HepG2 (cell line): ENCODE measurements at regions not wholly inside any gene's neighbourhood (a gene's known extent, or its start where the extent isn't known, plus 50 kb on each side); places are given as distances from the start of the nearest gene placed in this dataset.

Experiments
- CBX5 ChIP-seq: sonication (generic); formaldehyde crosslinking; IDR thresholded peaks from 2 replicates; pipeline ENCODE4 v1.4.0; 2020; ENCODE audit warnings: missing genetic modification reagents, borderline replicate concordance
- IKZF1 ChIP-seq: fragments of 450-650 bp; IDR thresholded peaks from 2 replicates; pipeline ENCODE4 v1.7.1; 2016
- JARID2 ChIP-seq: sonication (generic); formaldehyde crosslinking; IDR thresholded peaks from 2 replicates; pipeline ENCODE4 v1.8.1; 2023; ENCODE audit warnings: missing genetic modification reagents, inconsistent platforms; ENCODE audit not compliant: insufficient replicate concordance
- KAT7 ChIP-seq: IDR thresholded peaks from 2 replicates; pipeline ENCODE4 v1.6.1; 2018; ENCODE audit warnings: borderline replicate concordance, missing compliant biosample characterization
- KMT2B ChIP-seq: IDR thresholded peaks from 2 replicates; pipeline ENCODE4 v1.6.1; 2016; ENCODE audit warnings: missing genetic modification reagents, missing compliant biosample characterization
- MTF2 ChIP-seq: sonication (generic); formaldehyde crosslinking; IDR thresholded peaks from 2 replicates; pipeline ENCODE4 v1.5.0; 2020; ENCODE audit warnings: missing genetic modification reagents, borderline replicate concordance
- POGZ ChIP-seq: sonication (generic); formaldehyde crosslinking; IDR thresholded peaks from 2 replicates; pipeline ENCODE4 v1.4.0; 2020; ENCODE audit warnings: mild to moderate bottlenecking, missing genetic modification reagents
- SP4 ChIP-seq: sonication (generic); formaldehyde crosslinking; IDR thresholded peaks from 2 replicates; pipeline ENCODE4 v1.8.1; 2023; ENCODE audit warnings: mild to moderate bottlenecking, missing genetic modification reagents
- ZC3H13 ChIP-seq: sonication (generic); formaldehyde crosslinking; IDR thresholded peaks from 2 replicates; pipeline ENCODE4 v1.8.1; 2023; ENCODE audit warnings: mild to moderate bottlenecking, missing genetic modification reagents, moderate library complexity
- ZNF20 ChIP-seq: sonication (generic); formaldehyde crosslinking; IDR thresholded peaks from 2 replicates; pipeline ENCODE4 v1.4.0; 2020; ENCODE audit warnings: mild to moderate bottlenecking, moderate library complexity, missing genetic modification reagents
- ZNF292 ChIP-seq: sonication (generic); formaldehyde crosslinking; IDR thresholded peaks from 2 replicates; pipeline ENCODE4 v1.8.1; 2022; ENCODE audit warnings: mild to moderate bottlenecking, low read depth, missing genetic modification reagents, borderline replicate concordance
- ZNF331 ChIP-seq: sonication (generic); formaldehyde crosslinking; IDR thresholded peaks from 2 replicates; pipeline ENCODE4 v1.4.0; 2020; ENCODE audit warnings: missing genetic modification reagents
- ZNF496 ChIP-seq: sonication (generic); formaldehyde crosslinking; IDR thresholded peaks from 2 replicates; pipeline ENCODE4 v1.8.1; 2023; ENCODE audit warnings: mild to moderate bottlenecking, moderate library complexity, missing genetic modification reagents; ENCODE audit not compliant: insufficient replicate concordance
- ZNF589 ChIP-seq: sonication (generic); formaldehyde crosslinking; conservative IDR thresholded peaks from 2 replicates; pipeline ENCODE4 v1.8.0; 2022; ENCODE audit warnings: mild to moderate bottlenecking, moderate library complexity, missing genetic modification reagents
- TF ChIP-seq, protein P1 (sequence below): sonication (generic); formaldehyde crosslinking; IDR thresholded peaks from 2 replicates; pipeline ENCODE4 v1.4.0; 2020; ENCODE audit warnings: mild to moderate bottlenecking, missing genetic modification reagents
- TF ChIP-seq, protein P2 (sequence below): sonication (generic); formaldehyde crosslinking; IDR thresholded peaks from 2 replicates; pipeline ENCODE4 v1.4.0; 2020; ENCODE audit warnings: missing genetic modification reagents
- TF ChIP-seq, protein P3 (sequence below), 2 experiments: sonication (generic) in 1 of 2; formaldehyde crosslinking in 1 of 2; IDR thresholded peaks; 2 replicates each; pipeline versions ENCODE4 v1.4.0 to v1.6.1; 2018 to 2020; ENCODE audit warnings: missing genetic modification reagents in 2 of 2, borderline replicate concordance in 1 of 2, low read depth in 1 of 2, mild to moderate bottlenecking in 1 of 2, missing biosample characterization in 1 of 2
- TF ChIP-seq, protein P4 (sequence below): sonication (generic); formaldehyde crosslinking; IDR thresholded peaks from 2 replicates; pipeline ENCODE4 v1.4.0; 2020; ENCODE audit warnings: mild to moderate bottlenecking, missing genetic modification reagents

DNA sequence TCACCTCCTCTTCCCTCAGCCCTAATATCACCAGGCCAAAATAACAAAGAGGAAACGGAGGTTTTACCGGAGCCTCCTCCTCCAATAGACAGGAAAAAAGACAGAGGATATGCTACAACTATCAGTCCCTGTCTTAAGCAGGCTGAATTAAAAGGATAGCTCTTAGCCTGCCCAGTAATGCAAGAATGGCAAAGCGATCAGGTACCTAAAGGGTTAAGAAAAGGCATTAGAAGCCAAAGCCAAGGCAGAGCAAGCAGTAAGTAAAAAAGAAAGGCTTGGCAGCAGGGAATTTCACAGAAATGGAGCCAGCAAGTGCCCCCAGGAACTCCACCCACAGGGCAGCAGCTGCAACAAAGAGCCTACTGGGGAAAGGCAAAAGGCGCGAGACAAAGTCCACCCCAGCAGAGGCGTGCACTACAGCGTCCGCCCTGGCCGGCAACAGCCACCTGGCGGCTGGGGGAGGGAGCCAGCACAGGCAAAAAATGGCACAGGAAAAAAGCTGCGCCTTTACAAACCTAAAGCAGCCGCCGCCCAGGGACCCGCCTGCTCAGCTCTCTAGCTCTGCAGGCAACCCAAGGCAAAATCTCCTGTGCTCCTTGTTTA lies 220.6 kb upstream of the ZC4H2 start (continued):
- TF ChIP-seq ZNF292 (CRISPR knock-in tag) (peak; percentile 71; the same call in 1 of the 2 replicates), MTF2 (CRISPR knock-in tag) (no peak), KMT2B (CRISPR knock-in tag) (0 out of 2 replicates have a peak, but pooled peaks have one; percentile 26), ZC3H13 (CRISPR knock-in tag) (no peak), SP4 (CRISPR knock-in tag) (no peak), KAT7 (CRISPR knock-in tag) (no peak), ZNF20 (CRISPR knock-in tag) (no peak), CBX5 (CRISPR knock-in tag) (peak; percentile 68; the same call in 1 of the 2 replicates), ZNF496 (no peak), POGZ (peak; percentile 62; the same call in 1 of the 2 replicates), ZNF589 (no peak), ZNF331 (CRISPR knock-in tag) (0 out of 2 replicates have a peak, but pooled peaks have one; percentile 43), JARID2 (no peak), IKZF1 (no peak)
- TF ChIP-seq, protein P1, sequence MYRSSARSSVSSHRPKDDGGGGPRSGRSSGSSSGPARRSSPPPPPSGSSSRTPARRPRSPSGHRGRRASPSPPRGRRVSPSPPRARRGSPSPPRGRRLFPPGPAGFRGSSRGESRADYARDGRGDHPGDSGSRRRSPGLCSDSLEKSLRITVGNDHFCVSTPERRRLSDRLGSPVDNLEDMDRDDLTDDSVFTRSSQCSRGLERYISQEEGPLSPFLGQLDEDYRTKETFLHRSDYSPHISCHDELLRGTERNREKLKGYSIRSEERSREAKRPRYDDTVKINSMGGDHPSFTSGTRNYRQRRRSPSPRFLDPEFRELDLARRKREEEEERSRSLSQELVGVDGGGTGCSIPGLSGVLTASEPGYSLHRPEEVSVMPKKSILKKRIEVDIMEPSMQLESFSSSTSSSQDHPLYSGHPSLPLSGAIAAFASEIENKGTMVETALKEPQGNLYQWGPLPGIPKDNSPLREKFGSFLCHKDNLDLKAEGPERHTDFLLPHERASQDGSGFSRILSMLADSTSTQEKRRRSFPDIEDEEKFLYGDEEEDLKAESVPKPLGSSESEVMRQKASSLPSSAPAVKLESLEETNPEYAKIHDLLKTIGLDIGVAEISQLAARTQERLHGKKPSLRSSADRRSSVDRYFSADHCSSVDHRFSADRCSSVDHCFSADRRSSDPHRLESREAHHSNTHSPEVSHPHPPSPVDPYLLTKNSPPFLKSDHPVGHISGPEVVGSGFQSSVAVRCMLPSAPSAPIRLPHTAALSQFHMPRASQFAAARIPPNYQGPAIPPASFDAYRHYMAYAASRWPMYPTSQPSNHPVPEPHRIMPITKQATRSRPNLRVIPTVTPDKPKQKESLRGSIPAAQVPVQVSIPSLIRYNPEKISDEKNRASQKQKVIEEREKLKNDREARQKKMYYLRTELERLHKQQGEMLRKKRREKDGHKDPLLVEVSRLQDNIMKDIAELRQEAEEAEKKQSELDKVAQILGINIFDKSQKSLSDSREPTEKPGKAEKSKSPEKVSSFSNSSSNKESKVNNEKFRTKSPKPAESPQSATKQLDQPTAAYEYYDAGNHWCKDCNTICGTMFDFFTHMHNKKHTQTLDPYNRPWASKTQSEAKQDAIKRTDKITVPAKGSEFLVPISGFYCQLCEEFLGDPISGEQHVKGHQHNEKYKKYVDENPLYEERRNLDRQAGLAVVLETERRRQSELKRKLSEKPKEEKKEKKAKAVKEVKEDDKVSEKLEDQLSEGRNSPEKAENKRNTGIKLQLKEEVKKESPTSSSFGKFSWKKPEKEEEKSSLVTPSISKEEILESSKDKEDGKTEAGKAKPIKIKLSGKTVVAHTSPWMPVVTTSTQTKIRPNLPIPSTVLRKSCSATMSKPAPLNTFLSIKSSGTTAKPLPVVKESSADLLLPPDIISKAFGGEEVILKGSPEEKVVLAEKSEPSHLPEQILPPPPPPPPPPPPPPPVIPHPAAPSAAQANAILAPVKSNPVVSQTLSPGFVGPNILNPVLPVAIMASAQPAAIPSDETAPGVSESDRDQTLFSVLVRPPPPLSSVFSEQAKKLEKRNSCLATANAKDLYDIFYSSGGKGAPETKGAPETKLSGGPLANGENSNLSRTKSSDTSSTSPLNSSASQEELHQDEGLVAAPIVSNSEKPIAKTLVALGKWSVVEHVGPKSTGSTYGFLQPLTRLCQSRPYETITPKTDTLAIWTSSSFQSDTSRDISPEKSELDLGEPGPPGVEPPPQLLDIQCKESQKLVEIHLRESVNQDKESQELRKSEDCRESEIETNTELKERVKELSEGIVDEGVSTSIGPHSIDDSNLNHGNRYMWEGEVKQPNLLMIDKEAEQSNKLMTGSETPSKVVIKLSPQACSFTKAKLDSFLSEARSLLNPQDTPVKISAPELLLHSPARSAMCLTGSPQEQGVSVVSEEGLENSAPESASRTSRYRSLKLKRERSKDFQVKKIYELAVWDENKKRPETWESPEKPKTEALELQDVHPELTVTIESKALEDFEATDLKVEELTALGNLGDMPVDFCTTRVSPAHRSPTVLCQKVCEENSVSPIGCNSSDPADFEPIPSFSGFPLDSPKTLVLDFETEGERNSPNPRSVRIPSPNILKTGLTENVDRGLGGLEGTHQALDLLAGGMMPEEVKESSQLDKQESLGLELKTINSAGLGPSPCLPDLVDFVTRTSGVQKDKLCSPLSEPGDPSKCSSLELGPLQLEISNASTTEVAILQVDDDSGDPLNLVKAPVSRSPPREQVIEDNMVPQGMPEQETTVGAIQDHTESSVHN (CRISPR knock-in tag) = no peak
- TF ChIP-seq, protein P2, sequence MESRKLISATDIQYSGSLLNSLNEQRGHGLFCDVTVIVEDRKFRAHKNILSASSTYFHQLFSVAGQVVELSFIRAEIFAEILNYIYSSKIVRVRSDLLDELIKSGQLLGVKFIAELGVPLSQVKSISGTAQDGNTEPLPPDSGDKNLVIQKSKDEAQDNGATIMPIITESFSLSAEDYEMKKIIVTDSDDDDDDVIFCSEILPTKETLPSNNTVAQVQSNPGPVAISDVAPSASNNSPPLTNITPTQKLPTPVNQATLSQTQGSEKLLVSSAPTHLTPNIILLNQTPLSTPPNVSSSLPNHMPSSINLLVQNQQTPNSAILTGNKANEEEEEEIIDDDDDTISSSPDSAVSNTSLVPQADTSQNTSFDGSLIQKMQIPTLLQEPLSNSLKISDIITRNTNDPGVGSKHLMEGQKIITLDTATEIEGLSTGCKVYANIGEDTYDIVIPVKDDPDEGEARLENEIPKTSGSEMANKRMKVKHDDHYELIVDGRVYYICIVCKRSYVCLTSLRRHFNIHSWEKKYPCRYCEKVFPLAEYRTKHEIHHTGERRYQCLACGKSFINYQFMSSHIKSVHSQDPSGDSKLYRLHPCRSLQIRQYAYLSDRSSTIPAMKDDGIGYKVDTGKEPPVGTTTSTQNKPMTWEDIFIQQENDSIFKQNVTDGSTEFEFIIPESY = no peak
- TF ChIP-seq, protein P3, sequence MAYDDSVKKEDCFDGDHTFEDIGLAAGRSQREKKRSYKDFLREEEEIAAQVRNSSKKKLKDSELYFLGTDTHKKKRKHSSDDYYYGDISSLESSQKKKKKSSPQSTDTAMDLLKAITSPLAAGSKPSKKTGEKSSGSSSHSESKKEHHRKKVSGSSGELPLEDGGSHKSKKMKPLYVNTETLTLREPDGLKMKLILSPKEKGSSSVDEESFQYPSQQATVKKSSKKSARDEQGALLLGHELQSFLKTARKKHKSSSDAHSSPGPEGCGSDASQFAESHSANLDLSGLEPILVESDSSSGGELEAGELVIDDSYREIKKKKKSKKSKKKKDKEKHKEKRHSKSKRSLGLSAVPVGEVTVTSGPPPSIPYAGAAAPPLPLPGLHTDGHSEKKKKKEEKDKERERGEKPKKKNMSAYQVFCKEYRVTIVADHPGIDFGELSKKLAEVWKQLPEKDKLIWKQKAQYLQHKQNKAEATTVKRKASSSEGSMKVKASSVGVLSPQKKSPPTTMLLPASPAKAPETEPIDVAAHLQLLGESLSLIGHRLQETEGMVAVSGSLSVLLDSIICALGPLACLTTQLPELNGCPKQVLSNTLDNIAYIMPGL (CRISPR knock-in tag; IDR thresholded peaks at IDR 0.05; ENCODE audit: borderline replicate concordance in 1 of 2, low read depth in 1 of 2) = 0 out of 4 replicates have a peak, but pooled peaks have one; percentile 20 to 28
- TF ChIP-seq, protein P4, sequence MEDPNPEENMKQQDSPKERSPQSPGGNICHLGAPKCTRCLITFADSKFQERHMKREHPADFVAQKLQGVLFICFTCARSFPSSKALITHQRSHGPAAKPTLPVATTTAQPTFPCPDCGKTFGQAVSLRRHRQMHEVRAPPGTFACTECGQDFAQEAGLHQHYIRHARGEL (CRISPR knock-in tag) = no peak
